ENCODE measurements at regions not wholly inside any gene's neighbourhood (a gene's known extent, or its start where the extent isn't known, plus 50 kb on each side); places are given as distances from the start of the nearest gene placed in this dataset.

DNA sequence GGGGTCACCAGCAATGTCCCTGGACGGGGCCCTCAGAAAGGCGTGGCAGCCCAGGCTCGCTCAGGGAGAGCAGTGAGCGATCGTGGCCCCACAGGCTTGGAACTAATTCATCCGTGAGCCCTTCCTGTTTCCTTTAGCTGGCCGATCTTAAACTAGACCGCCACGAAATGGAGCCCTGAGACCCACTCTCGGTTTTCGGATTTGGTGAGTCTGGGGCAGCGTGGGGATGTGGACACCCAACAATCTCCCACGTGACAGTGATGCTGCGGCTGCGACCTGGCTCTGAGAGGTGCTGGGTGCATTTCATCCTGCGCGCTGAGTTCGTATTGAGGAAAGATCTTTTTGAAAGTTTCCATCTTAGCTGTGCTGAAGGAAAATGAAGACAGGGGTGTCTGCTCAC is 501.3 kb upstream of the B3GAT1 start:
- no peak overlapping the region for H3K27ac Mint-ChIP-seq
- intact Hi-C loops (cut with micrococcal nuclease) = no loop called here
- H3K4me1 Mint-ChIP-seq (ENCODE audit: low read depth) = no peaks in the 10 kb centered on the region
- H3K27me3 Mint-ChIP-seq = no peaks in the 10 kb centered on the region
- no peaks in the 10 kb centered on the region for H3K36me3 Mint-ChIP-seq (ENCODE audit: low read depth)
- no peaks in the 10 kb centered on the region for H3K9me3 Mint-ChIP-seq
- H3K4me3 Mint-ChIP-seq = no peak overlapping the region

GRCh38 chr11:134911514-134912180 is 499.6 kb upstream of the B3GAT1 start:
- no peak overlapping the region for H3K27ac Mint-ChIP-seq
- no peaks in the 10 kb centered on the region for H3K9me3 Mint-ChIP-seq
- no peaks in the 10 kb centered on the region for H3K4me1 Mint-ChIP-seq (ENCODE audit: low read depth)
- H3K36me3 Mint-ChIP-seq (ENCODE audit: low read depth) = no peaks in the 10 kb centered on the region
- no peaks in the 10 kb centered on the region for H3K27me3 Mint-ChIP-seq
- intact Hi-C loops (cut with micrococcal nuclease) = no loop called here
- H3K4me3 Mint-ChIP-seq = no peak overlapping the region

DNA sequence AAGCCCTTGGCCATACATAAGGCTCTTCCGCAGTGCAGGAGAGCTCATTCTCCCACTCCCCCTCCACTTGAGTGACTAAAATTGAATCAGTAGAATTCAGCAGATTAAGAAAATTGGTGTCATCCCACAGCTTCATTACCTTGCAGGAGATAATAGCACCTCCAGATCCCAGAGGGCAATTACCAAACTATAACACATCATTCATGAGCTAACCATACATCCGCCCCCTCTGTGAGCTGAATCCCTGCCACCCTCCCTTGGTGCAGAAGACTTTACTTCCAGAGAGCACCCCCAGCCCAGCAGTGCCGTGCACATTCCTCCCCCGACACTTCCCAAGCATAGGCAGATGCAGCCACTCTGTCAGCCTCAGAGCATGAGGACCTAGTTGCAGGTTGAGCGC is 496.5 kb upstream of the B3GAT1 start:
- intact Hi-C loops (cut with micrococcal nuclease) = no loop called here
- Mint-ChIP-seq H3K4me1 (ENCODE audit: low read depth) (no peaks in the 10 kb centered on the region), H3K9me3 (no peaks in the 10 kb centered on the region), H3K4me3 (no peak overlapping the region), H3K36me3 (ENCODE audit: low read depth) (no peaks in the 10 kb centered on the region), H3K27ac (no peak overlapping the region), H3K27me3 (no peaks in the 10 kb centered on the region)

GRCh38 chr11:134907636-134908035 is 495.6 kb upstream of the B3GAT1 start:
- Mint-ChIP-seq H3K4me3 (no peak overlapping the region), H3K4me1 (ENCODE audit: low read depth) (no peaks in the 10 kb centered on the region), H3K36me3 (ENCODE audit: low read depth) (no peaks in the 10 kb centered on the region), H3K27ac (no peak overlapping the region), H3K27me3 (no peaks in the 10 kb centered on the region), H3K9me3 (no peaks in the 10 kb centered on the region)
- intact Hi-C loops (cut with micrococcal nuclease) = no loop called here

GRCh38 chr11:134906356-134906955 is 494.4 kb upstream of the B3GAT1 start:
- no peak overlapping the region for H3K4me3 Mint-ChIP-seq
- no peak overlapping the region for H3K27ac Mint-ChIP-seq
- H3K36me3 Mint-ChIP-seq (ENCODE audit: low read depth) = no peaks in the 10 kb centered on the region
- intact Hi-C loops (cut with micrococcal nuclease) = no loop called here
- no peaks in the 10 kb centered on the region for H3K27me3 Mint-ChIP-seq
- no peaks in the 10 kb centered on the region for H3K9me3 Mint-ChIP-seq
- no peaks in the 10 kb centered on the region for H3K4me1 Mint-ChIP-seq (ENCODE audit: low read depth)

- Mint-ChIP-seq H3K4me3 (no peak overlapping the region), H3K4me1 (ENCODE audit: low read depth) (no peaks in the 10 kb centered on the region), H3K27ac (no peak overlapping the region), H3K9me3 (no peaks in the 10 kb centered on the region), H3K27me3 (no peaks in the 10 kb centered on the region), H3K36me3 (ENCODE audit: low read depth) (no peaks in the 10 kb centered on the region)
- intact Hi-C loops (cut with micrococcal nuclease) = no loop called here
Measured at GRCh38 chr11:134905928-134906327, 493.9 kb upstream of the B3GAT1 start.

GRCh38 chr11:134905517-134905916 is 493.5 kb upstream of the B3GAT1 start:
- H3K27ac Mint-ChIP-seq = no peak overlapping the region

DNA sequence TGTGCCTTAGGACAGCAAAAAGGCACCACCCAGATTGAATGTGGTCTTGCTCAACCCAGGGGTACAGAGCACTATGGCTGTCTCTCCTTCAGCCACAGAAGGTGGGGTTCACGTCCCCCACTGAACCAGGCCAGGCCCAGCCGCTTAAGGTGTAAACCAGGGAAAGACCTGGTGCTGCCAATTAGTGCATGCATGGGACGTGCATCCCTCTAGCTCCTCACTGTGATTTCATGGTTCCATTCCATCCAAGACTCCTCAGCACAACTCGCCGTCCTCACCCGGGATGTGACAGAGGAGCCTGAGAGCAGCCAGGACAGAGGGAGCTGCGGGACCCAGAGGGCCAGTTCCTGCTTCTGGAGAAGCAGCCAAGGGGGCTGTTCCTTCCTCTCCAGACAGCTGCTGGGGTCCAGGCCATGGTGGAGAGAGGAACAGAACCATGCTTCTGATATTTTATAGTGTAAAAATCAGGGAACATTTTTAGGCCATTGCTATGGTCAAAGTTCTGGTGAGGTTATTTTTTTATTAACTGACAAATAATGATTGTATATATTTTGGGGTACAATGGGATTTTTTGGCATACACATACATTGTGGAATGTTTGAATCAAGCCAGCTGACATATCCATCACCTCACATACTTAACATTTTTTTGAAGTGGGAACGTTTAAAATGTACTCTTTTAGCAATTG is 492.2 kb upstream of the B3GAT1 start:
- H3K4me1 Mint-ChIP-seq (ENCODE audit: low read depth) = no peaks in the 10 kb centered on the region
- H3K27me3 Mint-ChIP-seq = no peaks in the 10 kb centered on the region
- intact Hi-C loops (cut with micrococcal nuclease) = no loop called here

More at GRCh38 chr11:134905517-134905916, 493.5 kb upstream of the B3GAT1 start:
- no peaks in the 10 kb centered on the region for H3K36me3 Mint-ChIP-seq (ENCODE audit: low read depth)
- no peak overlapping the region for H3K4me3 Mint-ChIP-seq
- no peaks in the 10 kb centered on the region for H3K9me3 Mint-ChIP-seq
- intact Hi-C loops (cut with micrococcal nuclease) = no loop called here
- no peaks in the 10 kb centered on the region for H3K4me1 Mint-ChIP-seq (ENCODE audit: low read depth)
- H3K27me3 Mint-ChIP-seq = no peaks in the 10 kb centered on the region

DNA sequence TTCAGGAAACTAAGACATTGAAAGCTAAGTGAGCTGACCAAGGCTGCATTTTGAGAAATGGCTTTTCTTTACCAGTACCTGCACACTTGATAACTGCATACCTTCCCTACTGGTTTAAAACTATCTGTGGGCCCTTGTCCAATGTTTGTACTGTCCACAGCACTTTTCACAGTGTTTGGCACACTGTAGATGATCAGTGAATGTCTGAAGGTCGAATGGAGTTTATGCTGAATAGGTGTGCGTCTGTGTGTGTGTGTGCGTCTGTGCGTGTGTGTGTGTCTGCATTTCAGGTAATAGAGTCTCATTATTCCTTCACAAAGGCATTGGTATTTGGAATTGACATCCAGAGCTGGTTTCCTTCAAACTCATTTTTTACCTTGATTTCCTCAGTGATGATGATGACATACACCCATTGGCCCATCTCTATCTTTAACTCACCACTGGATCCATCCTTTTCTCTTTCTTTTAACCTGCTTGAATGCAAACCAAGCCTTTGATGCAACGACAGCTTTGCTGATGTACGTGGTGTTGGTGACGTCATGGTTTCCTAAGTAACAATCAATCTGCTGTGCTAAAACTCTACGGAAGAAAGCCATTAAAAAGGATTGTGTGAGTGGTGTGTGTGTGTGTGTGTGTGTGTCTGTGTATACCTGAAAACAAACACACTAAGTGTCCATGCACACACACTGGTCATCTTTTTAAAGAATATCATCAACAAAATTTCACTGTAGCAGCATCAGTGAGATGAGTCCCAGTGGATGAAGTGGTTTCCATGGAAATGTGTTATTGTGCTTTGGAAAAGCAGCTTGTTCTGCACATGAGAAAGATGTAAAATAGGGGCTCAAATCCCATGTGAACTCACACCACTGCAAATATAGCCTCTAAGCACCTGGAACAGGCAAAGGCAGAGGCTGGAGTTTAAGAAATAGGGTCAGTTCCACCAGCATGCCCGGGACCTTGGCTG is 490.2 kb upstream of the B3GAT1 start:
- Mint-ChIP-seq H3K27ac (no peak overlapping the region), H3K27me3 (no peaks in the 10 kb centered on the region), H3K4me1 (ENCODE audit: low read depth) (no peaks in the 10 kb centered on the region), H3K9me3 (no peaks in the 10 kb centered on the region), H3K36me3 (ENCODE audit: low read depth) (no peaks in the 10 kb centered on the region), H3K4me3 (no peak overlapping the region)
- intact Hi-C loops (cut with micrococcal nuclease) = no loop called here

More for the DNA sequence above, 492.2 kb upstream of the B3GAT1 start:
- Mint-ChIP-seq H3K27ac (no peak overlapping the region), H3K36me3 (ENCODE audit: low read depth) (no peaks in the 10 kb centered on the region), H3K9me3 (no peaks in the 10 kb centered on the region), H3K4me3 (no peak overlapping the region)

DNA sequence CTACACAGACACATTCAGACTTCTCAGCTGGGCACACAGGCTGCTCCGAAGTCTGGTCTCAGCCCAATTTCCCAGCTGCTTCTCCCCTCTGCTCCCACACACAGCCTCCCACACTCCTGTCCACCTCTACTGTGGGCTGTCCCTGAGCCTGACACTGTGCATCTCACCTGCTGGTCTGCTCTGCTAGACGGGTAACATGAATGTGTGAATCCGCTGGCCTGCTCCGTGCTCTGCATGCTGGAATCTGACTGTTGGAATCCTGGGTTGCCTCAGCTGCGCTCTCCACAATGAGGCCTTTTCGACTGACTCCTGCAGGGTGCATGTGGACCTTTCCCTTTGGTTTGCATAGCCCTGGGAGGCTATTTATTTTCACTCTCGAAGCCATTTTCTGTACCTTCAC is 489.5 kb upstream of the B3GAT1 start:
- Mint-ChIP-seq H3K9me3 (no peaks in the 10 kb centered on the region), H3K4me3 (no peak overlapping the region), H3K4me1 (ENCODE audit: low read depth) (no peaks in the 10 kb centered on the region), H3K27ac (no peak overlapping the region), H3K27me3 (no peaks in the 10 kb centered on the region), H3K36me3 (ENCODE audit: low read depth) (no peaks in the 10 kb centered on the region)
- intact Hi-C loops (cut with micrococcal nuclease) = no loop called here

DNA sequence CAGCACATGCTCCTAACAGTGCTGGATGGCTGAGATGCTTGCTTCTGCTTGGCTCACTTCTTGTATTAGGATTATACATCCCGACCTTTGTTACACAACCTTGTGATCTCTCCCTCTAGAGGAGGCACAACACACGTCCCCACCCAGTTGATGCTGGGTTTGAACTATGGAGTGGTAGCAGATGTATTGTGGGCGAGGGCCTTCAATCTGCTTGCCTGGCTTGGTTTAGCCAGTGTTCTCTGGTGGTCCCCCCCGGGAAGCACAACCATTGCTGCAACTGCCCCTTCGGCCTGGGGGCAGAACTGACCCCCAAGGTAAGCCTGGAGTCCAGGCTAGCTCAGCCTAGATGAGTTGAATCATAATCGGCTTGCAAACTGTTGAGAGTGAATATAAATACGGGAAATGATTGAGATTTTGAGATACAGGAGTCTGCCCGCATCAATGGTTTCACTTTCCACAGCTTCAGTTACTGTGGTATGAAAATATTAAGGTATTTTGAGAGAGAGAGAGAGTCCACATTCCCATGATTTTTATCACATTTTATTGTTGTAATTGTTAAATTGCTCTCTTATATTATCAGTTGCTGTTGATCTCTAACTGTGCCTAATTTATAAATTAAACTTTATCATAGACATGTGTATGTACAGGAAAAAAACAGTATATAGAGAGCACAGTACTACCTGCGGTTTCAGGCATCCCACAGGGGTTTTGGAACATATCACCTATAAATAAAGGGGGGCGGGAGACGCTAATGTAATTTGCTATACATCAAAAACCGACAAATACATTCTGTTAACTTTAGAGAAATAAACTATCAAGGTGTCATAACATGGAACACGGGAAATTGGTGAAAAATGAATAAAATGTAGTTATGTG is 482.0 kb upstream of the B3GAT1 start:
- Mint-ChIP-seq H3K27me3 (no peaks in the 10 kb centered on the region), H3K4me1 (ENCODE audit: low read depth) (no peaks in the 10 kb centered on the region), H3K36me3 (ENCODE audit: low read depth) (no peaks in the 10 kb centered on the region), H3K27ac (no peak overlapping the region), H3K9me3 (peaks cover 10% of the 10 kb centered on the region), H3K4me3 (no peak overlapping the region)
- intact Hi-C loops (cut with micrococcal nuclease) = no loop called here

DNA sequence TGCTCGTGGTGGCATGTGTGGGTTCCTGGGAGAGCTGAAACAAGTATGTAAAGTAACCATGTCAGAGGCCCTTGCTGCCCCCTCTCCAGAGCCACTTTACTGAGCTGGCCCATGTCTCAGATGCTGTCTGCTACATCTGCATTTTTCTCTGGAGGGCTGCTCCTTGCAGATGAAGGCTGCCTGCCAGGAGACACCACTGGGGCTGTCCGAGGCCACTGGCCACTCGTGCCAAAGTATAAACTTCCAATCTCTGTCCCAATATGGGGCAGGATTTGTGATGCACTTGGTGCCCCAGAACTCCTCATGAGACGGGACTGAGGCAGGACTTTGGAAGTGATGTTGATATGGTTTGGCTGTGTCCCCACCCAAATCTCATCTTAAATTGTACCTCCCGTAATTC is 478.4 kb upstream of the B3GAT1 start:
- intact Hi-C loops (cut with micrococcal nuclease) = no loop called here
- Mint-ChIP-seq H3K36me3 (ENCODE audit: low read depth) (no peaks in the 10 kb centered on the region), H3K9me3 (peaks cover 10% of the 10 kb centered on the region), H3K27me3 (no peaks in the 10 kb centered on the region), H3K4me1 (ENCODE audit: low read depth) (no peaks in the 10 kb centered on the region), H3K27ac (no peak overlapping the region), H3K4me3 (no peak overlapping the region)

DNA sequence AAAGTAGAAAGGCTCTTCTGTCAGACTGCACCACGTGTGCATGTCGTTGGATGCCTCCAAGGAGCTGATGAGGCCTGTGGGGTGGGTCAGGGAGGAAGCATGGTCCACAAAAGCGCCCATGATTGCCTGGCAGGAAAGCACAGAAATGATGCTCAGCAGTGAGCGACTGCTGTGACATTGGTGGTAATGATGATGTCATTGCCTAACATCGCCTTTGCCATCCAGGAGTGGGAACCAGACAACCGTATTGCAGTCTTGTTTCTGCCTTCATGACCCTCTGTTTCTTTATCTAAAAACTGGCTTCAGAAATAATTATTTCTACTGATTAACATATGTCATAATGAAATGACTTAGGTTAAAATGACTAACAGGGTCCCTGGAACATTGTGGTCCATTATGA is 477.8 kb upstream of the B3GAT1 start:
- no peaks in the 10 kb centered on the region for H3K27me3 Mint-ChIP-seq
- intact Hi-C loops (cut with micrococcal nuclease) = no loop called here
- H3K9me3 Mint-ChIP-seq = peaks cover 10% of the 10 kb centered on the region
- H3K27ac Mint-ChIP-seq = no peak overlapping the region
- H3K4me1 Mint-ChIP-seq (ENCODE audit: low read depth) = no peaks in the 10 kb centered on the region
- H3K4me3 Mint-ChIP-seq = no peak overlapping the region
- H3K36me3 Mint-ChIP-seq (ENCODE audit: low read depth) = no peaks in the 10 kb centered on the region

Data from dendritic cell treated with granulocyte-macrophage colony-stimulating factor and Interleukin-4, amounts not matched to agents 40 ng/mL and 50 ng/mL, for 4 days (primary cell).